ENCODE measurements at regions not wholly inside any gene's neighbourhood (a gene's known extent, or its start where the extent isn't known, plus 50 kb on each side); places are given as distances from the start of the nearest gene placed in this dataset.

- Histone ChIP-seq H3K9me3 (ENCODE audit: low read depth) (no peaks in the 10 kb centered on the region), H2AFZ (no peak overlapping the region), H3K9me2 (replicated peaks; ENCODE audit: insufficient read depth) (no peaks in the 10 kb centered on the region), H3K36me3 (replicated peaks; ENCODE audit: insufficient read depth, low read depth) (no peaks in the 10 kb centered on the region), H3K4me1 (ENCODE audit: insufficient read depth) (no peaks in the 10 kb centered on the region), H3K4me2 (no peak overlapping the region), H3K27ac (no peak overlapping the region), H4K20me1 (ENCODE audit: insufficient read depth, poor library complexity, severe bottlenecking) (no peaks in the 10 kb centered on the region), H3K79me2 (no peaks in the 10 kb centered on the region), H3K4me3 (no peak overlapping the region), H3K27me3 (no peaks in the 10 kb centered on the region)
- 84% methylated on average over 1 of the region's 1 CpG for WGBS (ENCODE audit: low lambda C conversion rate, missing lambda C conversion rate)
- TF ChIP-seq EZH2 (IDR thresholded peaks at IDR 0.05; ENCODE audit: borderline replicate concordance) (no peak), EZH2phosphoT487 (IDR thresholded peaks at IDR 0.05; ENCODE audit: low read depth, severe bottlenecking, unreplicated experiment) (no peak)
- TF ChIP-seq, protein P1, sequence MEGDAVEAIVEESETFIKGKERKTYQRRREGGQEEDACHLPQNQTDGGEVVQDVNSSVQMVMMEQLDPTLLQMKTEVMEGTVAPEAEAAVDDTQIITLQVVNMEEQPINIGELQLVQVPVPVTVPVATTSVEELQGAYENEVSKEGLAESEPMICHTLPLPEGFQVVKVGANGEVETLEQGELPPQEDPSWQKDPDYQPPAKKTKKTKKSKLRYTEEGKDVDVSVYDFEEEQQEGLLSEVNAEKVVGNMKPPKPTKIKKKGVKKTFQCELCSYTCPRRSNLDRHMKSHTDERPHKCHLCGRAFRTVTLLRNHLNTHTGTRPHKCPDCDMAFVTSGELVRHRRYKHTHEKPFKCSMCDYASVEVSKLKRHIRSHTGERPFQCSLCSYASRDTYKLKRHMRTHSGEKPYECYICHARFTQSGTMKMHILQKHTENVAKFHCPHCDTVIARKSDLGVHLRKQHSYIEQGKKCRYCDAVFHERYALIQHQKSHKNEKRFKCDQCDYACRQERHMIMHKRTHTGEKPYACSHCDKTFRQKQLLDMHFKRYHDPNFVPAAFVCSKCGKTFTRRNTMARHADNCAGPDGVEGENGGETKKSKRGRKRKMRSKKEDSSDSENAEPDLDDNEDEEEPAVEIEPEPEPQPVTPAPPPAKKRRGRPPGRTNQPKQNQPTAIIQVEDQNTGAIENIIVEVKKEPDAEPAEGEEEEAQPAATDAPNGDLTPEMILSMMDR (IDR thresholded peaks at IDR 0.05; ENCODE audit: poor library complexity): no peak
- DNase-seq (ENCODE audit: low spot score): no peak
Measured at GRCh38 chr9:87067426-87067825, 120.1 kb upstream of the GAS1 start.

GRCh38 chr9:87068177-87068840 lies 121.0 kb upstream of the GAS1 start:
- H3K4me3 ChIP-seq: no peak overlapping the region
- no peak for DNase-seq (ENCODE audit: low spot score)
- TF ChIP-seq EZH2phosphoT487 (IDR thresholded peaks at IDR 0.05; ENCODE audit: low read depth, severe bottlenecking, unreplicated experiment) (no peak), EZH2 (IDR thresholded peaks at IDR 0.05; ENCODE audit: borderline replicate concordance) (no peak)
- TF ChIP-seq, protein P1 (IDR thresholded peaks at IDR 0.05; ENCODE audit: poor library complexity): no peak
- no peaks in the 10 kb centered on the region for H4K20me1 ChIP-seq (ENCODE audit: insufficient read depth, poor library complexity, severe bottlenecking)
- H3K4me1 ChIP-seq (ENCODE audit: insufficient read depth): no peaks in the 10 kb centered on the region
- H3K27me3 ChIP-seq: no peaks in the 10 kb centered on the region
- no peak overlapping the region for H3K4me2 ChIP-seq
- WGBS (ENCODE audit: low lambda C conversion rate, missing lambda C conversion rate): 65% methylated on average over 4 of the region's 4 CpGs
- no peak overlapping the region for H2AFZ ChIP-seq
- no peaks in the 10 kb centered on the region for H3K36me3 ChIP-seq (replicated peaks; ENCODE audit: insufficient read depth, low read depth)
- H3K9me2 ChIP-seq (replicated peaks; ENCODE audit: insufficient read depth): no peaks in the 10 kb centered on the region
- H3K27ac ChIP-seq: no peak overlapping the region
- H3K79me2 ChIP-seq: no peaks in the 10 kb centered on the region
- H3K9me3 ChIP-seq (ENCODE audit: low read depth): no peaks in the 10 kb centered on the region

- TF ChIP-seq EZH2phosphoT487 (IDR thresholded peaks at IDR 0.05; ENCODE audit: low read depth, severe bottlenecking, unreplicated experiment): no peak
- TF ChIP-seq EZH2 (IDR thresholded peaks at IDR 0.05; ENCODE audit: borderline replicate concordance): no peak
- TF ChIP-seq, protein P1 (IDR thresholded peaks at IDR 0.05; ENCODE audit: poor library complexity): no peak
- Histone ChIP-seq H3K4me2 (no peak overlapping the region), H3K27me3 (no peaks in the 10 kb centered on the region), H3K9me2 (replicated peaks; ENCODE audit: insufficient read depth) (no peaks in the 10 kb centered on the region), H3K9me3 (ENCODE audit: low read depth) (no peaks in the 10 kb centered on the region), H3K4me3 (no peak overlapping the region), H4K20me1 (ENCODE audit: insufficient read depth, poor library complexity, severe bottlenecking) (no peaks in the 10 kb centered on the region), H3K27ac (peak overlapping the region; percentile 16), H2AFZ (no peak overlapping the region), H3K36me3 (replicated peaks; ENCODE audit: insufficient read depth, low read depth) (no peaks in the 10 kb centered on the region), H3K79me2 (no peaks in the 10 kb centered on the region), H3K4me1 (ENCODE audit: insufficient read depth) (no peaks in the 10 kb centered on the region)
- 60% methylated on average over 3 of the region's 3 CpGs for WGBS (ENCODE audit: low lambda C conversion rate, missing lambda C conversion rate)
- peak; percentile 38 for DNase-seq (ENCODE audit: low spot score)
Measured at GRCh38 chr9:87069690-87070089, 122.4 kb upstream of the GAS1 start.
